OCI-LY1 (cell line): ENCODE measurements at regions not wholly inside any gene's neighbourhood (a gene's known extent, or its start where the extent isn't known, plus 50 kb on each side); places are given as distances from the start of the nearest gene placed in this dataset.

ENCODE experiments used
- H2AFZ ChIP-seq: fragments of 200-600 bp; sonication (generic), shearing (Covaris generic); 2 replicates; pipeline ENCODE4 v1.6.0; 2014; ENCODE audit warnings: antibody characterized with exemption, mild to moderate bottlenecking, low read length
- H3F3A ChIP-seq: fragments of 200-600 bp; sonication (generic), shearing (Covaris generic); 2 replicates; pipeline ENCODE4 v1.6.0; 2014; ENCODE audit warnings: mild to moderate bottlenecking, antibody characterized with exemption, low read length, moderate library complexity; ENCODE audit not compliant: insufficient read depth
- H3K27ac ChIP-seq: fragments of 200-600 bp; sonication (generic); 2 replicates; pipeline ENCODE4 v1.5.1; 2014; ENCODE audit warnings: low read length, mixed run types, mild to moderate bottlenecking, low read depth; ENCODE audit not compliant: poor library complexity, severe bottlenecking
- H3K27me3 ChIP-seq: fragments of 200-600 bp; sonication (generic); 2 replicates; pipeline ENCODE4 v1.6.0; 2014; ENCODE audit warnings: antibody characterized with exemption, mild to moderate bottlenecking, low read length, moderate library complexity; ENCODE audit not compliant: insufficient read depth
- H3K36me3 ChIP-seq: fragments of 200-600 bp; sonication (generic); 2 replicates; pipeline ENCODE4 v1.6.1; 2014; ENCODE audit warnings: mild to moderate bottlenecking, antibody characterized with exemption, low read length, moderate library complexity, mixed read lengths; ENCODE audit not compliant: insufficient read depth
- H3K4me1 ChIP-seq: fragments of 200-600 bp; sonication (generic); 2 replicates; pipeline ENCODE4 v1.5.1; 2014; ENCODE audit warnings: mild to moderate bottlenecking, low read length, moderate library complexity; ENCODE audit not compliant: insufficient read depth, severe bottlenecking
- H3K4me2 ChIP-seq: fragments of 200-600 bp; sonication (generic), shearing (Covaris generic); 2 replicates; pipeline ENCODE4 v1.6.1; 2014; ENCODE audit warnings: low read length
- H3K4me3 ChIP-seq: fragments of 200-600 bp; sonication (generic); 2 replicates; pipeline ENCODE4 v1.5.1; 2014; ENCODE audit warnings: low read length, low read depth, mild to moderate bottlenecking, mixed read lengths; ENCODE audit not compliant: poor library complexity, severe bottlenecking
- H3K79me2 ChIP-seq: fragments of 200-600 bp; shearing (Covaris generic); 2 replicates; pipeline ENCODE4 v1.6.1; 2016; ENCODE audit warnings: mixed run types, low read length, mixed read lengths; ENCODE audit not compliant: insufficient read depth
- H3K9ac ChIP-seq: fragments of 200-600 bp; sonication (generic), shearing (Covaris generic); 2 replicates; pipeline ENCODE4 v1.6.1; 2014; ENCODE audit warnings: mild to moderate bottlenecking, low read length, mixed read lengths
- H3K9me2 ChIP-seq: fragments of 200-600 bp; sonication (generic), shearing (Covaris generic); 2 replicates; pipeline ENCODE4 v1.6.1; 2014; ENCODE audit warnings: low read depth, mild to moderate bottlenecking, low read length, mixed read lengths
- H3K9me3 ChIP-seq: fragments of 200-600 bp; shearing (Covaris generic); 2 replicates; pipeline ENCODE4 v1.6.1; 2014; ENCODE audit warnings: low read length, mixed read lengths
- H4K20me1 ChIP-seq: fragments of 200-600 bp; sonication (generic), shearing (Covaris generic); 2 replicates; pipeline ENCODE4 v1.6.0; 2016; ENCODE audit warnings: mild to moderate bottlenecking, low read length; ENCODE audit not compliant: insufficient read depth
- CTCF ChIP-seq: fragments of 200-600 bp; sonication (generic), shearing (Covaris generic); IDR thresholded peaks from 2 replicates; pipeline ENCODE4 v1.5.1; 2017; ENCODE audit warnings: mild to moderate bottlenecking, antibody characterized with exemption, low read length, moderate library complexity, mixed read lengths
- EZH2 ChIP-seq: fragments of 200-600 bp; sonication (generic), shearing (Covaris generic); IDR thresholded peaks from 2 replicates; pipeline ENCODE4 v1.8.0; 2017; ENCODE audit warnings: borderline replicate concordance, mixed run types, mild to moderate bottlenecking, antibody characterized with exemption, low read length, moderate library complexity, mixed read lengths

- Histone ChIP-seq H3K4me3 (no peak overlapping the region), H3K79me2 (no peaks in the 10 kb centered on the region), H3F3A (no peaks in the 10 kb centered on the region), H3K9me3 (no peaks in the 10 kb centered on the region), H3K27me3 (no peaks in the 10 kb centered on the region), H3K4me2 (no peak overlapping the region), H3K36me3 (no peaks in the 10 kb centered on the region), H4K20me1 (no peaks in the 10 kb centered on the region), H3K9ac (no peak overlapping the region), H3K27ac (no peak overlapping the region), H3K4me1 (no peaks in the 10 kb centered on the region), H2AFZ (no peak overlapping the region), H3K9me2 (no peaks in the 10 kb centered on the region)
- no peak for TF ChIP-seq EZH2
- no peak for TF ChIP-seq CTCF
Measured at GRCh38 chr19:31545777-31546176, 196.5 kb upstream of the TSHZ3 start.

- no peak overlapping the region for H3K27ac ChIP-seq
- H3K4me2 ChIP-seq: no peak overlapping the region
- H3K79me2 ChIP-seq: no peaks in the 10 kb centered on the region
- H4K20me1 ChIP-seq: no peaks in the 10 kb centered on the region
- H3K4me1 ChIP-seq: no peaks in the 10 kb centered on the region
- no peaks in the 10 kb centered on the region for H3K9me2 ChIP-seq
- H2AFZ ChIP-seq: no peak overlapping the region
- no peaks in the 10 kb centered on the region for H3K27me3 ChIP-seq
- no peaks in the 10 kb centered on the region for H3K9me3 ChIP-seq
- no peaks in the 10 kb centered on the region for H3K36me3 ChIP-seq
- H3K9ac ChIP-seq: no peak overlapping the region
- no peak overlapping the region for H3K4me3 ChIP-seq
- TF ChIP-seq EZH2: no peak
- TF ChIP-seq CTCF: no peak
- H3F3A ChIP-seq: no peaks in the 10 kb centered on the region
Measured at GRCh38 chr19:31546205-31546960, 197.1 kb upstream of the TSHZ3 start.

GRCh38 chr19:31548941-31549340 is 199.7 kb upstream of the TSHZ3 start:
- Histone ChIP-seq H3K4me3 (no peak overlapping the region), H3K36me3 (no peaks in the 10 kb centered on the region), H3K27me3 (no peaks in the 10 kb centered on the region), H3K4me1 (no peaks in the 10 kb centered on the region), H3K79me2 (no peaks in the 10 kb centered on the region), H3F3A (no peaks in the 10 kb centered on the region), H3K9ac (no peak overlapping the region), H3K9me2 (no peaks in the 10 kb centered on the region), H2AFZ (no peak overlapping the region), H3K9me3 (no peaks in the 10 kb centered on the region), H4K20me1 (no peaks in the 10 kb centered on the region), H3K27ac (no peak overlapping the region), H3K4me2 (no peak overlapping the region)
- TF ChIP-seq CTCF (no peak), EZH2 (no peak)
